Testis (tissue), 2 donors: ENCODE measurements at regions not wholly inside any gene's neighbourhood (a gene's known extent, or its start where the extent isn't known, plus 50 kb on each side); places are given as distances from the start of the nearest gene placed in this dataset.

Experiments used
- CTCF ChIP-seq, 3 experiments: fragments of 450-650 bp in 2 of 3; fragments of 200-600 bp in 1 of 3; sonication (generic) in 1 of 3; IDR thresholded peaks; one replicate each; pipeline ENCODE4 v1.5.1; 2016 to 2019; ENCODE audit warnings: antibody characterized with exemption in 3 of 3, mild to moderate bottlenecking in 2 of 3, moderate library complexity in 1 of 3
- POLR2A ChIP-seq: fragments of 450-650 bp; IDR thresholded peaks from one replicate; pipeline ENCODE4 v1.6.1; 2017; ENCODE audit warnings: antibody characterized with exemption, mild to moderate bottlenecking, moderate library complexity

- TF ChIP-seq CTCF (IDR thresholded peaks at IDR 0.05) (no peak), POLR2A (no peak)
Measured at GRCh38 chr6:118740372-118740771, 89.0 kb upstream of the CEP85L start.
